Adrenal gland (tissue), 5 donors: ENCODE measurements at regions not wholly inside any gene's neighbourhood (a gene's known extent, or its start where the extent isn't known, plus 50 kb on each side); places are given as distances from the start of the nearest gene placed in this dataset.

Experiments
- POLR2A ChIP-seq, 2 donors: fragments of 450-650 bp; IDR thresholded peaks; one replicate each; pipeline ENCODE4 v1.6.1; 2017; ENCODE audit warnings: antibody characterized with exemption in 2 of 2, mild to moderate bottlenecking in 2 of 2, moderate library complexity in 1 of 2
- TF ChIP-seq, protein P1 (sequence below), 6 experiments: fragments of 450-650 bp in 4 of 6; fragments of 200-600 bp in 2 of 6; sonication (generic) in 1 of 6; IDR thresholded peaks; 1 replicate in 5 of 6; 2 replicates in 1 of 6; pipeline versions ENCODE4 v1.5.1 to v1.8.0; 2016 to 2021; ENCODE audit warnings: antibody characterized with exemption in 6 of 6, mild to moderate bottlenecking in 2 of 6, moderate library complexity in 1 of 6
- donor health status: DM: no; HTN: no; CAD: no.

DNA sequence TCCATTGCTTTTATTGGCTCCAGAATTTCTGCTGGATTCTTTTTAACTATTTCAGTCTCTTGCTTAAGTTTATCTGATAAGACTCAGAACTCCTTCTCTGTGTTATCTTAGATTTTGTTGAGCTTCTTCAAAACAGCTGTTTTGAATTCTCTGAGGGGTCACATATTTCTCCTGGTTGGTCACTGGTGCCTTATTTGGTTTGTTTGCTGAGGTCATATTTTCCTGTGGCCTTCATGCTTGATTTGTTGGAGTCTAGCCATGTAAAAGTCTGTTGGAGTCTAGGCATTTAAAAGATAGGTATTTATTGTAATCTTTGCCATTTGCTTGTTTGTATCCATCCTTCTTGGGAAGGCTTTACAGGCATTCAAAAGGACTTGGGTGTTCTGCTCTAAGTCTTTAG is 398.7 kb downstream of the DSEL start:
- TF ChIP-seq POLR2A (IDR thresholded peaks at IDR 0.05), result no peak
- TF ChIP-seq, protein P1, sequence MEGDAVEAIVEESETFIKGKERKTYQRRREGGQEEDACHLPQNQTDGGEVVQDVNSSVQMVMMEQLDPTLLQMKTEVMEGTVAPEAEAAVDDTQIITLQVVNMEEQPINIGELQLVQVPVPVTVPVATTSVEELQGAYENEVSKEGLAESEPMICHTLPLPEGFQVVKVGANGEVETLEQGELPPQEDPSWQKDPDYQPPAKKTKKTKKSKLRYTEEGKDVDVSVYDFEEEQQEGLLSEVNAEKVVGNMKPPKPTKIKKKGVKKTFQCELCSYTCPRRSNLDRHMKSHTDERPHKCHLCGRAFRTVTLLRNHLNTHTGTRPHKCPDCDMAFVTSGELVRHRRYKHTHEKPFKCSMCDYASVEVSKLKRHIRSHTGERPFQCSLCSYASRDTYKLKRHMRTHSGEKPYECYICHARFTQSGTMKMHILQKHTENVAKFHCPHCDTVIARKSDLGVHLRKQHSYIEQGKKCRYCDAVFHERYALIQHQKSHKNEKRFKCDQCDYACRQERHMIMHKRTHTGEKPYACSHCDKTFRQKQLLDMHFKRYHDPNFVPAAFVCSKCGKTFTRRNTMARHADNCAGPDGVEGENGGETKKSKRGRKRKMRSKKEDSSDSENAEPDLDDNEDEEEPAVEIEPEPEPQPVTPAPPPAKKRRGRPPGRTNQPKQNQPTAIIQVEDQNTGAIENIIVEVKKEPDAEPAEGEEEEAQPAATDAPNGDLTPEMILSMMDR (IDR thresholded peaks at IDR 0.05), result no peak
